Embryonic facial prominence (tissue), 1 donor: ENCODE measurements at regions not wholly inside any gene's neighbourhood (a gene's known extent, or its start where the extent isn't known, plus 50 kb on each side); places are given as distances from the start of the nearest gene placed in this dataset.
"Not testable (repeated sequence)": the region's sequence is repeated elsewhere in the genome, so short reads cannot be mapped to it uniquely, and the experiment has no call there.

Source experiments
- DNase-seq: peaks from one replicate; pipeline ENCODE4 v3.0.0-alpha.2; 2016; ENCODE audit errors: extremely low spot score

- DNase-seq, result no peak
Observed at GRCh38 chr2:65608916-65609315, 176.5 kb upstream of the SPRED2 start.

- no peak for DNase-seq
Observed at GRCh38 chr2:65608466-65608865, 176.1 kb upstream of the SPRED2 start.

- no peak for DNase-seq
Observed at GRCh38 chr2:65607662-65608305, 175.4 kb upstream of the SPRED2 start.

- no peak for DNase-seq
Observed at GRCh38 chr2:65605743-65606058, 173.3 kb upstream of the SPRED2 start.

GRCh38 chr2:65605058-65605742 lies 172.8 kb upstream of the SPRED2 start:
- DNase-seq, result no peak

- DNase-seq, result no peak
Observed at GRCh38 chr2:65604246-65604645, 171.8 kb upstream of the SPRED2 start.

GRCh38 chr2:65602603-65603235 lies 170.3 kb upstream of the SPRED2 start:
- no peak for DNase-seq

GRCh38 chr2:65600871-65601270 lies 168.5 kb upstream of the SPRED2 start:
- not testable (repeated sequence) for DNase-seq

- not testable (repeated sequence) for DNase-seq
Observed at GRCh38 chr2:65600351-65600750, 168.0 kb upstream of the SPRED2 start.

- no peak for DNase-seq
Observed at GRCh38 chr2:65599693-65600092, 167.3 kb upstream of the SPRED2 start.

- DNase-seq, result no peak
Observed at GRCh38 chr2:65598996-65599395, 166.6 kb upstream of the SPRED2 start.

- DNase-seq, result no peak
Observed at GRCh38 chr2:65598264-65598663, 165.9 kb upstream of the SPRED2 start.

GRCh38 chr2:65595630-65596029 lies 163.2 kb upstream of the SPRED2 start:
- no peak for DNase-seq

- DNase-seq, result no peak
Observed at GRCh38 chr2:65594150-65594549, 161.8 kb upstream of the SPRED2 start.

- DNase-seq, result no peak
Observed at GRCh38 chr2:65589667-65590066, 157.3 kb upstream of the SPRED2 start.

- no peak for DNase-seq
Observed at GRCh38 chr2:65587779-65588178, 155.4 kb upstream of the SPRED2 start.

- no peak for DNase-seq
Observed at GRCh38 chr2:65586516-65586915, 154.1 kb upstream of the SPRED2 start.

- no peak for DNase-seq
Observed at GRCh38 chr2:65583061-65583460, 150.7 kb upstream of the SPRED2 start.

GRCh38 chr2:65582364-65582763 lies 150.0 kb upstream of the SPRED2 start:
- no peak for DNase-seq

- DNase-seq, result no peak
Observed at GRCh38 chr2:65580824-65581223, 148.4 kb upstream of the SPRED2 start.

GRCh38 chr2:65579506-65580235 lies 147.3 kb upstream of the SPRED2 start:
- no peak for DNase-seq

- DNase-seq, result no peak
Observed at GRCh38 chr2:65577654-65578053, 145.3 kb upstream of the SPRED2 start.
